Right atrium auricular region (tissue), 2 donors: ENCODE measurements at regions not wholly inside any gene's neighbourhood (a gene's known extent, or its start where the extent isn't known, plus 50 kb on each side); places are given as distances from the start of the nearest gene placed in this dataset.

Experiments used
- DNase-seq: peaks from one replicate; pipeline ENCODE4 v3.0.0-alpha.2; 2019; ENCODE audit warnings: low spot score
- H3K27ac ChIP-seq, 2 donors: fragments of 200-600 bp; sonication (generic); 1 replicate in 1 of 2; 2 replicates in 1 of 2; pipeline ENCODE4 v1.5.1; 2016 to 2019
- H3K27me3 ChIP-seq, 2 donors: fragments of 200-600 bp; sonication (generic); one replicate each; pipeline versions ENCODE4 v1.5.1 to v1.6.0; 2017 to 2019
- H3K36me3 ChIP-seq: fragments of 200-600 bp; sonication (generic); one replicate; pipeline ENCODE4 v1.5.1; 2016
- H3K4me1 ChIP-seq, 2 donors: fragments of 200-600 bp; sonication (generic); one replicate each; pipeline versions ENCODE4 v1.5.1 to v1.6.0; 2017 to 2019
- H3K4me3 ChIP-seq, 2 donors: fragments of 200-600 bp; sonication (generic); 1 replicate in 1 of 2; 2 replicates in 1 of 2; pipeline ENCODE4 v1.5.1; 2017 to 2019; ENCODE audit warnings: mild to moderate bottlenecking in 1 of 2, moderate library complexity in 1 of 2
- H3K9me3 ChIP-seq, 2 donors: fragments of 200-600 bp; sonication (generic); one replicate each; pipeline ENCODE4 v1.5.1; 2019
- TF ChIP-seq, protein P1 (sequence below), 2 donors: fragments of 200-600 bp; sonication (generic); IDR thresholded peaks; one replicate each; pipeline ENCODE4 v1.5.1; 2019; ENCODE audit warnings: antibody characterized with exemption in 2 of 2

DNA sequence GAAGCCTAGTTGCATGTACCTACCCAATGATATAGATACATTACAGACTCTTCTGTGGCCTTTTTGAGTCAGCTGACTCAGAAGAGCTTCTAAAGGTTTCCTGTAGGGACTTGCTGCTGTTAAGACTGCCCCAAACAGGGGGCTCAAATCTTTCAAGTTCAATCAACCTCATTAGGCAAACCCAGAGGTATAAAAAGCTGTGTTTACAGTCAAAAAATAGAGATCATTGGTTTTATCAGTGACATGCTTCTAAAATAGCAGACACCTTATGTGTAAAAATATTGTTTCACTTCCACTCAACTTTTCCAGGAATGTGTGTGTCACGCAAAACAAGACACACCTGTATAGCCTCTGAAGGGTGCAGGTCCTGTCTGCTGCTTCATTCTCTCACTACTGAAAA lies 624.3 kb upstream of the FANCL start:
- H3K4me3 ChIP-seq: no peak overlapping the region
- TF ChIP-seq, protein P1, sequence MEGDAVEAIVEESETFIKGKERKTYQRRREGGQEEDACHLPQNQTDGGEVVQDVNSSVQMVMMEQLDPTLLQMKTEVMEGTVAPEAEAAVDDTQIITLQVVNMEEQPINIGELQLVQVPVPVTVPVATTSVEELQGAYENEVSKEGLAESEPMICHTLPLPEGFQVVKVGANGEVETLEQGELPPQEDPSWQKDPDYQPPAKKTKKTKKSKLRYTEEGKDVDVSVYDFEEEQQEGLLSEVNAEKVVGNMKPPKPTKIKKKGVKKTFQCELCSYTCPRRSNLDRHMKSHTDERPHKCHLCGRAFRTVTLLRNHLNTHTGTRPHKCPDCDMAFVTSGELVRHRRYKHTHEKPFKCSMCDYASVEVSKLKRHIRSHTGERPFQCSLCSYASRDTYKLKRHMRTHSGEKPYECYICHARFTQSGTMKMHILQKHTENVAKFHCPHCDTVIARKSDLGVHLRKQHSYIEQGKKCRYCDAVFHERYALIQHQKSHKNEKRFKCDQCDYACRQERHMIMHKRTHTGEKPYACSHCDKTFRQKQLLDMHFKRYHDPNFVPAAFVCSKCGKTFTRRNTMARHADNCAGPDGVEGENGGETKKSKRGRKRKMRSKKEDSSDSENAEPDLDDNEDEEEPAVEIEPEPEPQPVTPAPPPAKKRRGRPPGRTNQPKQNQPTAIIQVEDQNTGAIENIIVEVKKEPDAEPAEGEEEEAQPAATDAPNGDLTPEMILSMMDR (IDR thresholded peaks at IDR 0.05): no peak
- H3K27me3 ChIP-seq: no peaks in the 10 kb centered on the region
- no peaks in the 10 kb centered on the region for H3K36me3 ChIP-seq
- H3K9me3 ChIP-seq: no peaks in the 10 kb centered on the region
- H3K4me1 ChIP-seq: no peaks in the 10 kb centered on the region
- DNase-seq: no peak
- no peak overlapping the region for H3K27ac ChIP-seq

DNA sequence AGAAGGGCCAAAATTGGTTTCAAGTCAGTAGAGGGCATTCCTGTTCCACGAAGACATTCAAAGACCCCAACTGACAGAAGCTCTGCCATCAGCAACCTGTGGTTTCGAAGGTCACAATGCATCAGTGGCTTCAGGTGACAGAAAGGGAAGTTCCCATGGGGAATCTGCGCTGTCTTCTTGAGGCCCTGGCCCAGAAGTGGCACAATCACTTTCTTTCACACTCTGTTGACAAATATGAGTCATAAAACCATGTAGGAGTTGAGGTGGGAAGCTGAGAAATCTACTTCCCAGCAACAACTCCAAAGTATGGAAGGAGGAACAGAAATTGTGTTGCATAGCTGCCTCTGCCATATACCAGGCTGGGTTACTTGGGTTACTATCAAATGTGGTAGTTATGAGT lies 621.1 kb upstream of the FANCL start:
- no peaks in the 10 kb centered on the region for H3K27me3 ChIP-seq
- no peaks in the 10 kb centered on the region for H3K4me1 ChIP-seq
- H3K27ac ChIP-seq: no peak overlapping the region
- DNase-seq: no peak
- no peak overlapping the region for H3K4me3 ChIP-seq
- TF ChIP-seq, protein P1 (IDR thresholded peaks at IDR 0.05): no peak
- no peaks in the 10 kb centered on the region for H3K36me3 ChIP-seq
- H3K9me3 ChIP-seq: peaks cover 0 to 7% of the 10 kb centered on the region in 2 donors

DNA sequence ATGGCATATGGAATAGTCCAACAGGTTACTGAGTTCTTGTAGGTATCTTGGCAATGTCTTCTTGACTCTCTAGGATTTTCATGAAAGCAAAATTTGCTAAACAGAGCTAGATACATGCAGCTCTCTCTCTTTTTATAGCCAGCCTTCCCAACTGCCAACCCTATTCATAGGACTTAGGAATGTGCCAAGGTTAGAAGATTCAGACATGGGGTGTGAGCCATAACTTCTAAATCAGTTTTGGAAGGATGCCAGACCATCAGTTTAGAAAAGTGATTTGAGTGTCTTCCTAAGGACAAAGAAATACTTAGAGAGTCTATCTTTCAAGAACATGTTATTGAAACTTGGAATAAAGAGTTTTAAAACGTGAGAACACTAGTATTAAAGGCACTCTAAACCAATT lies 619.5 kb upstream of the FANCL start:
- Histone ChIP-seq H3K9me3 (peaks cover 0 to 7% of the 10 kb centered on the region in 2 donors), H3K4me1 (no peaks in the 10 kb centered on the region), H3K27me3 (no peaks in the 10 kb centered on the region), H3K4me3 (no peak overlapping the region), H3K27ac (no peak overlapping the region), H3K36me3 (no peaks in the 10 kb centered on the region)
- no peak for DNase-seq
- TF ChIP-seq, protein P1 (IDR thresholded peaks at IDR 0.05): no peak

DNA sequence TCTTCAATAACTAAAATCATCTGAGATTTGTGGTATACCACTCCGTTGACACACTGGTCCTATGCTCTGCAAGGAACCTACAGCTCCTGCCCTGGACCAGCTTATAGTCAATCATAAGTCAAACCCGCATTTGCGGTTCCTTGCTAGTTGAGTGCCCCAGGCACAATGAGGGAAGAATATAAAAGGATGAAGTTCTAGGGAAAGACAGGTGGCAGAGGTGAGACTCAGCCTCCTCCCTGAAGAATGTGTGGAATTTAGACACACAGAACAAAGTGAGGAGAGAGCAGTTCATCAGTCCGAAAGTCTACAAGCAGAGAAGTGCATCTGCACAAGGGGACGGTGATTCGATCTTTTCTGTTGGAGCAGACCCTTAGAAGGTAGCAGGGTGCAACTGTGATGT lies 615.0 kb upstream of the FANCL start:
- Histone ChIP-seq H3K27me3 (no peaks in the 10 kb centered on the region), H3K27ac (no peak overlapping the region), H3K9me3 (peaks cover 0 to 7% of the 10 kb centered on the region in 2 donors), H3K36me3 (no peaks in the 10 kb centered on the region), H3K4me1 (no peaks in the 10 kb centered on the region), H3K4me3 (no peak overlapping the region)
- TF ChIP-seq, protein P1 (IDR thresholded peaks at IDR 0.05): no peak
- no peak for DNase-seq

DNA sequence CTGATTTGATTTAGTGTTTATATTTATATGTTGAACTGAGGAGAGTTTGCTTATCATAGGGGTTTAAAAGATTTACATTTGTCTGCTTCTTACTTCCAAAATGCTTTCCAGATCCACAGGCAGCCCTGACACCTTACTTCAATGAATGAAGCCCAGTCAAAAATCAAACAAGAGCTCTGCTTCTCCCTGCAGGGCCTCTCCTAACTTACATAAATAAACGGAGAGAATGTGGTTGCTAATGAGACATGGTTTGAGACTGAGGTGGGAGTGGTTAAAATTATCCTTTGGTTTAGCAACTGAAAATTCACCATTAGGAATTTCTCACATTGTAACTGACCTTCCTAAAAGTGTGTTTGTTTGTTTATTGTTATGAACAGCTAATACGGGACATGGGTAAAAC lies 612.3 kb upstream of the FANCL start:
- no peak overlapping the region for H3K4me3 ChIP-seq
- H3K9me3 ChIP-seq: peaks cover 0 to 7% of the 10 kb centered on the region in 2 donors
- TF ChIP-seq, protein P1 (IDR thresholded peaks at IDR 0.05): no peak
- no peak overlapping the region for H3K27ac ChIP-seq
- no peaks in the 10 kb centered on the region for H3K36me3 ChIP-seq
- DNase-seq: no peak
- H3K27me3 ChIP-seq: no peaks in the 10 kb centered on the region
- H3K4me1 ChIP-seq: no peaks in the 10 kb centered on the region

DNA sequence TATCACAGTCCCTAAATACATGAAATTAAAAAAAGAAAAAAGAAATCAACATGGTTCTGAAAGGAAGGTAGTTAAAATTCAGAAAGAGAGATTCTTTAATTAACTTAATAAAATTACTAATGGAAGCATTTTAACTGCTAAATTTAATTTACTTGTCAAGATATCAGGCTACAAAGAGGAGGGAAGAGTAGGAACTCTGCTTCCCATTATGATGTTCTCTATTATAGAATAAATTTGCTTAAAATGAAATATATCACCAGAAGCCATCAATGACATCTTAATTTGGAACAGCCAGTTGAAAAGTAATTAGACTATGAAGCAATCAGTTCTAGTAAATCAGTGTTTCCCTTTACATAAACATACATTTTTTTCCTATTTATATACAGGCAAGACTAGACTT lies 611.8 kb upstream of the FANCL start:
- H3K27me3 ChIP-seq: no peaks in the 10 kb centered on the region
- H3K27ac ChIP-seq: no peak overlapping the region
- H3K36me3 ChIP-seq: no peaks in the 10 kb centered on the region
- TF ChIP-seq, protein P1 (IDR thresholded peaks at IDR 0.05): no peak
- H3K4me1 ChIP-seq: no peaks in the 10 kb centered on the region
- H3K4me3 ChIP-seq: no peak overlapping the region
- H3K9me3 ChIP-seq: peaks cover 0 to 6% of the 10 kb centered on the region in 2 donors
- DNase-seq: no peak
